ENCODE measurements at regions not wholly inside any gene's neighbourhood (a gene's known extent, or its start where the extent isn't known, plus 50 kb on each side); places are given as distances from the start of the nearest gene placed in this dataset.

- Histone ChIP-seq H3F3A (ENCODE audit: insufficient read depth) (no peaks in the 10 kb centered on the region), H3K9ac (ENCODE audit: low read length) (no peak overlapping the region), H3K27me3 (ENCODE audit: low read length) (no peaks in the 10 kb centered on the region), H3K36me3 (ENCODE audit: low read length) (no peaks in the 10 kb centered on the region), H3K4me2 (ENCODE audit: low read depth, low read length, poor library complexity, severe bottlenecking) (no peak overlapping the region), H3K27ac (ENCODE audit: low read depth, low read length) (no peak overlapping the region), H4K20me1 (ENCODE audit: low read depth, low read length) (no peaks in the 10 kb centered on the region), H3K9me3 (ENCODE audit: insufficient read depth, low read length) (no peaks in the 10 kb centered on the region), H2AFZ (ENCODE audit: low read depth, low read length, severe bottlenecking) (no peak overlapping the region), H3K4me3 (ENCODE audit: insufficient read depth, low read length, poor library complexity, severe bottlenecking) (no peak overlapping the region), H3K9me2 (replicated peaks; ENCODE audit: insufficient read depth, low read length) (no peaks in the 10 kb centered on the region), H3K79me2 (ENCODE audit: insufficient read depth, low read length) (no peaks in the 10 kb centered on the region)
- TF ChIP-seq, protein P1, sequence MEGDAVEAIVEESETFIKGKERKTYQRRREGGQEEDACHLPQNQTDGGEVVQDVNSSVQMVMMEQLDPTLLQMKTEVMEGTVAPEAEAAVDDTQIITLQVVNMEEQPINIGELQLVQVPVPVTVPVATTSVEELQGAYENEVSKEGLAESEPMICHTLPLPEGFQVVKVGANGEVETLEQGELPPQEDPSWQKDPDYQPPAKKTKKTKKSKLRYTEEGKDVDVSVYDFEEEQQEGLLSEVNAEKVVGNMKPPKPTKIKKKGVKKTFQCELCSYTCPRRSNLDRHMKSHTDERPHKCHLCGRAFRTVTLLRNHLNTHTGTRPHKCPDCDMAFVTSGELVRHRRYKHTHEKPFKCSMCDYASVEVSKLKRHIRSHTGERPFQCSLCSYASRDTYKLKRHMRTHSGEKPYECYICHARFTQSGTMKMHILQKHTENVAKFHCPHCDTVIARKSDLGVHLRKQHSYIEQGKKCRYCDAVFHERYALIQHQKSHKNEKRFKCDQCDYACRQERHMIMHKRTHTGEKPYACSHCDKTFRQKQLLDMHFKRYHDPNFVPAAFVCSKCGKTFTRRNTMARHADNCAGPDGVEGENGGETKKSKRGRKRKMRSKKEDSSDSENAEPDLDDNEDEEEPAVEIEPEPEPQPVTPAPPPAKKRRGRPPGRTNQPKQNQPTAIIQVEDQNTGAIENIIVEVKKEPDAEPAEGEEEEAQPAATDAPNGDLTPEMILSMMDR (IDR thresholded peaks at IDR 0.05; ENCODE audit: insufficient read depth, low read length, poor library complexity, severe bottlenecking), result no peak
Observed at GRCh38 chr10:105702211-105702610, 1061.1 kb downstream of the SORCS3 start.

- no peak overlapping the region for H3K27ac ChIP-seq (ENCODE audit: low read depth, low read length)
- H3K36me3 ChIP-seq (ENCODE audit: low read length), result no peaks in the 10 kb centered on the region
- H3K4me2 ChIP-seq (ENCODE audit: low read depth, low read length, poor library complexity, severe bottlenecking), result no peak overlapping the region
- no peaks in the 10 kb centered on the region for H4K20me1 ChIP-seq (ENCODE audit: low read depth, low read length)
- H3K27me3 ChIP-seq (ENCODE audit: low read length), result no peaks in the 10 kb centered on the region
- H3F3A ChIP-seq (ENCODE audit: insufficient read depth), result no peaks in the 10 kb centered on the region
- H3K79me2 ChIP-seq (ENCODE audit: insufficient read depth, low read length), result no peaks in the 10 kb centered on the region
- no peak overlapping the region for H3K4me3 ChIP-seq (ENCODE audit: insufficient read depth, low read length, poor library complexity, severe bottlenecking)
- TF ChIP-seq EZH2phosphoT487 (conservative IDR thresholded peaks at IDR 0.05; ENCODE audit: low read length), result no peak
- TF ChIP-seq, protein P1 (IDR thresholded peaks at IDR 0.05; ENCODE audit: insufficient read depth, low read length, poor library complexity, severe bottlenecking), result no peak
- H2AFZ ChIP-seq (ENCODE audit: low read depth, low read length, severe bottlenecking), result no peak overlapping the region
- no peaks in the 10 kb centered on the region for H3K9me3 ChIP-seq (ENCODE audit: insufficient read depth, low read length)
- no peaks in the 10 kb centered on the region for H3K9me2 ChIP-seq (replicated peaks; ENCODE audit: insufficient read depth, low read length)
- no peak overlapping the region for H3K9ac ChIP-seq (ENCODE audit: low read length)
Observed at GRCh38 chr10:105700218-105700617, 1059.1 kb downstream of the SORCS3 start.

DNA sequence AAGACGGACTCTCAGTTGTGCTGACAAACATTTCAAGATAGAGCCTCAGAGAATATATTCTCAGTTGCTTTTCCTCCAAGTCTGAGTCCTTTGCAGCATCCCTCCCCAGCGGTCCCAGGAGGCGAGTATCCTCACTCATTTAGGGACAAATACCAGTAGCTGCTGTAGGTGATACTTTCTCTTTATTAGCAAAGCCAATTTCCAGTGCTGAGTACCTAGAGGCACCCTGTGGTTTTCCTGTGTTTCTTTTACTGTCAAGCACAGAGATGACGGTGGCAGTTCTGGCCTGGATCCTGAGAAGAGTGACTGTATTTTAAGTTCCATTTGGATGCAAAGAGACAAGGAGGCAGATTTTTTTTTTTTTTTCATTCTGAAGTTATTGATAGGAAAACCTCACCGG is 1058.4 kb downstream of the SORCS3 start:
- Histone ChIP-seq H4K20me1 (ENCODE audit: low read depth, low read length) (no peaks in the 10 kb centered on the region), H3K4me2 (ENCODE audit: low read depth, low read length, poor library complexity, severe bottlenecking) (no peak overlapping the region), H3K4me3 (ENCODE audit: insufficient read depth, low read length, poor library complexity, severe bottlenecking) (no peak overlapping the region), H3K9me3 (ENCODE audit: insufficient read depth, low read length) (no peaks in the 10 kb centered on the region), H3K79me2 (ENCODE audit: insufficient read depth, low read length) (no peaks in the 10 kb centered on the region), H2AFZ (ENCODE audit: low read depth, low read length, severe bottlenecking) (no peak overlapping the region), H3K27ac (ENCODE audit: low read depth, low read length) (no peak overlapping the region), H3K9me2 (replicated peaks; ENCODE audit: insufficient read depth, low read length) (no peaks in the 10 kb centered on the region), H3K36me3 (ENCODE audit: low read length) (no peaks in the 10 kb centered on the region), H3F3A (ENCODE audit: insufficient read depth) (no peaks in the 10 kb centered on the region), H3K27me3 (ENCODE audit: low read length) (no peaks in the 10 kb centered on the region), H3K9ac (ENCODE audit: low read length) (no peak overlapping the region)
- TF ChIP-seq, protein P1 (IDR thresholded peaks at IDR 0.05; ENCODE audit: insufficient read depth, low read length, poor library complexity, severe bottlenecking), result no peak
- no peak for TF ChIP-seq EZH2phosphoT487 (conservative IDR thresholded peaks at IDR 0.05; ENCODE audit: low read length)

- TF ChIP-seq, protein P1 (IDR thresholded peaks at IDR 0.05; ENCODE audit: insufficient read depth, low read length, poor library complexity, severe bottlenecking), result no peak
- TF ChIP-seq EZH2phosphoT487 (conservative IDR thresholded peaks at IDR 0.05; ENCODE audit: low read length), result no peak
- H3K9me2 ChIP-seq (replicated peaks; ENCODE audit: insufficient read depth, low read length), result no peaks in the 10 kb centered on the region
- H3K9ac ChIP-seq (ENCODE audit: low read length), result no peak overlapping the region
- no peaks in the 10 kb centered on the region for H3K79me2 ChIP-seq (ENCODE audit: insufficient read depth, low read length)
- no peaks in the 10 kb centered on the region for H3F3A ChIP-seq (ENCODE audit: insufficient read depth)
- no peaks in the 10 kb centered on the region for H4K20me1 ChIP-seq (ENCODE audit: low read depth, low read length)
- H3K27ac ChIP-seq (ENCODE audit: low read depth, low read length), result no peak overlapping the region
- H3K27me3 ChIP-seq (ENCODE audit: low read length), result no peaks in the 10 kb centered on the region
- no peaks in the 10 kb centered on the region for H3K36me3 ChIP-seq (ENCODE audit: low read length)
- H3K4me2 ChIP-seq (ENCODE audit: low read depth, low read length, poor library complexity, severe bottlenecking), result no peak overlapping the region
- H3K4me3 ChIP-seq (ENCODE audit: insufficient read depth, low read length, poor library complexity, severe bottlenecking), result no peak overlapping the region
- H3K9me3 ChIP-seq (ENCODE audit: insufficient read depth, low read length), result no peaks in the 10 kb centered on the region
- no peak overlapping the region for H2AFZ ChIP-seq (ENCODE audit: low read depth, low read length, severe bottlenecking)
Observed at GRCh38 chr10:105698592-105698991, 1057.5 kb downstream of the SORCS3 start.
